AG20443 (cell line): ENCODE measurements at regions not wholly inside any gene's neighbourhood (a gene's known extent, or its start where the extent isn't known, plus 50 kb on each side); places are given as distances from the start of the nearest gene placed in this dataset.
"Not testable (repeated sequence)": the region's sequence is repeated elsewhere in the genome, so short reads cannot be mapped to it uniquely, and the experiment has no call there.

Experiments used
- DNase-seq: peaks from one replicate; pipeline ENCODE4 v3.0.0; 2012; ENCODE audit warnings: low spot score, mixed read lengths

GRCh38 chr4:45482346-45482745 lies 641.5 kb downstream of the GABRG1 start:
- DNase-seq = no peak

- DNase-seq = no peak
These were observed 646.5 kb downstream of the GABRG1 start for GRCh38 chr4:45477311-45477733.

- no peak for DNase-seq
These were observed 648.3 kb downstream of the GABRG1 start for GRCh38 chr4:45475548-45475947.

- no peak for DNase-seq
These were observed 651.4 kb downstream of the GABRG1 start for GRCh38 chr4:45472490-45472889.

- DNase-seq = no peak
These were observed 652.5 kb downstream of the GABRG1 start for GRCh38 chr4:45471335-45471734.

GRCh38 chr4:45467157-45467556 lies 656.7 kb downstream of the GABRG1 start:
- no peak for DNase-seq

GRCh38 chr4:45460157-45460556 lies 663.7 kb downstream of the GABRG1 start:
- not testable (repeated sequence) for DNase-seq

- DNase-seq = no peak
These were observed 668.6 kb downstream of the GABRG1 start for GRCh38 chr4:45455217-45455616.

GRCh38 chr4:45453258-45453853 lies 670.5 kb downstream of the GABRG1 start:
- DNase-seq = peak; percentile 7

- no peak for DNase-seq
These were observed 681.4 kb downstream of the GABRG1 start for GRCh38 chr4:45442466-45442865.

GRCh38 chr4:45438047-45438446 lies 685.8 kb downstream of the GABRG1 start:
- no peak for DNase-seq

- DNase-seq = no peak
These were observed 686.5 kb downstream of the GABRG1 start for GRCh38 chr4:45437381-45437780.

- no peak for DNase-seq
These were observed 698.7 kb downstream of the GABRG1 start for GRCh38 chr4:45425135-45425534.

- no peak for DNase-seq
These were observed 697.5 kb upstream of the GNPDA2 start for GRCh38 chr4:45423896-45424295.

- DNase-seq = not testable (repeated sequence)
These were observed 693.8 kb upstream of the GNPDA2 start for GRCh38 chr4:45420091-45420674.

- DNase-seq = no peak
These were observed 684.4 kb upstream of the GNPDA2 start for GRCh38 chr4:45410701-45411210.

GRCh38 chr4:45409536-45409935 lies 683.2 kb upstream of the GNPDA2 start:
- no peak for DNase-seq

- no peak for DNase-seq
These were observed 682.6 kb upstream of the GNPDA2 start for GRCh38 chr4:45408996-45409395.

GRCh38 chr4:45399116-45399515 lies 672.8 kb upstream of the GNPDA2 start:
- no peak for DNase-seq

GRCh38 chr4:45385306-45385705 lies 659.0 kb upstream of the GNPDA2 start:
- no peak for DNase-seq

- DNase-seq = no peak
These were observed 644.1 kb upstream of the GNPDA2 start for GRCh38 chr4:45370408-45370807.

GRCh38 chr4:45368832-45369231 lies 642.5 kb upstream of the GNPDA2 start:
- no peak for DNase-seq

GRCh38 chr4:45363931-45364330 lies 637.6 kb upstream of the GNPDA2 start:
- DNase-seq = no peak
